PC-9 (cell line): ENCODE measurements at regions not wholly inside any gene's neighbourhood (a gene's known extent, or its start where the extent isn't known, plus 50 kb on each side); places are given as distances from the start of the nearest gene placed in this dataset.

ENCODE experiments used
- BruUV-seq: library from RNA; stranded (reverse); fragments of 400-500 nt; replicated peaks from 2 replicates; lab custom pipeline; 2021; lab: Mats Ljungman, UMichigan
- CTCF ChIA-PET: fragments of 300-600 bp; sonication (Branson Sonifier 250); formaldehyde crosslinking; loops from one replicate; lab custom pipeline; 2022; ENCODE audit warnings: antibody characterized with exemption; lab: Charles Lee
- POLR2A ChIA-PET: fragments of 300-600 bp; sonication (Branson Sonifier 250); formaldehyde crosslinking; loops from one replicate; lab custom pipeline; 2022; ENCODE audit warnings: antibody characterized with exemption; ENCODE audit not compliant: unreplicated experiment; lab: Charles Lee
- DNase-seq, 2 experiments: peaks; one replicate each; pipeline versions ENCODE4 v3.0.0 to v3.0.0-alpha.2; 2015 to 2022; ENCODE audit warnings: mixed read lengths in 1 of 2
- H2AFZ ChIP-seq: fragments of 200-600 bp; sonication (generic); 2 replicates; pipeline ENCODE4 v1.8.1; 2017; ENCODE audit warnings: antibody characterized with exemption
- H3F3A ChIP-seq: fragments of 200-600 bp; sonication (generic); 2 replicates; pipeline ENCODE4 v1.8.1; 2017; ENCODE audit warnings: antibody characterized with exemption, mild to moderate bottlenecking, low read depth; ENCODE audit not compliant: insufficient read depth
- H3K27ac ChIP-seq: fragments of 200-600 bp; sonication (generic); 2 replicates; pipeline ENCODE4 v1.6.1; 2016; ENCODE audit warnings: mixed run types
- H3K27me3 ChIP-seq: fragments of 200-600 bp; sonication (generic); 2 replicates; pipeline ENCODE4 v1.6.1; 2016; ENCODE audit warnings: low read depth, mixed run types; ENCODE audit not compliant: insufficient read depth
- H3K36me3 ChIP-seq: fragments of 200-600 bp; sonication (generic); 2 replicates; pipeline ENCODE4 v1.6.1; 2016; ENCODE audit warnings: low read depth, mixed run types
- H3K4me1 ChIP-seq: fragments of 200-600 bp; sonication (generic); replicated peaks from 2 replicates; pipeline ENCODE4 v1.6.1; 2016; ENCODE audit warnings: mixed run types; ENCODE audit not compliant: insufficient read depth
- H3K4me2 ChIP-seq: fragments of 200-600 bp; sonication (generic); 2 replicates; pipeline ENCODE4 v1.6.1; 2017; ENCODE audit warnings: mixed run types
- H3K4me3 ChIP-seq: fragments of 200-600 bp; sonication (generic); 2 replicates; pipeline ENCODE4 v1.6.1; 2016; ENCODE audit warnings: mixed run types
- H3K79me2 ChIP-seq: fragments of 200-600 bp; sonication (generic); 2 replicates; pipeline ENCODE4 v1.6.1; 2017; ENCODE audit warnings: low read depth, mixed run types
- H3K9me2 ChIP-seq: fragments of 200-600 bp; sonication (generic); 2 replicates; pipeline ENCODE4 v1.8.1; 2017; ENCODE audit warnings: mild to moderate bottlenecking; ENCODE audit not compliant: insufficient read depth
- H3K9me3 ChIP-seq: fragments of 200-600 bp; sonication (generic); 2 replicates; pipeline ENCODE4 v1.8.1; 2016; ENCODE audit warnings: low read depth; ENCODE audit not compliant: insufficient read depth
- H4K20me1 ChIP-seq: fragments of 200-600 bp; sonication (generic); 2 replicates; pipeline ENCODE4 v1.8.1; 2017; ENCODE audit not compliant: insufficient read depth
- CTCF ChIP-seq: fragments of 200-600 bp; sonication (generic); conservative IDR thresholded peaks from 2 replicates; pipeline ENCODE4 v1.6.1; 2017; ENCODE audit warnings: mixed run types, antibody characterized with exemption, mild to moderate bottlenecking, moderate library complexity
- EZH2 ChIP-seq: fragments of 200-600 bp; sonication (generic); IDR thresholded peaks from 2 replicates; pipeline ENCODE4 v1.8.0; 2017; ENCODE audit warnings: antibody characterized with exemption, low read depth
- intact Hi-C: fragments of 100-400 bp; cut with micrococcal nuclease; formaldehyde crosslinking; loops from one replicate; pipeline ENCODE4 v1.10.0; 2022; ENCODE audit not compliant: unreplicated experiment

- no peak for DNase-seq
Observed at GRCh38 chr20:23186808-23187207, 100.7 kb upstream of the CD93 start.

GRCh38 chr20:23180451-23180921 is 94.4 kb upstream of the CD93 start:
- Histone ChIP-seq H3K4me1 (no peaks in the 10 kb centered on the region), H3K9me3 (no peaks in the 10 kb centered on the region), H3K9me2 (no peaks in the 10 kb centered on the region), H3K4me2 (no peak overlapping the region), H3K4me3 (no peak overlapping the region), H3K27ac (no peak overlapping the region), H2AFZ (no peak overlapping the region), H3K27me3 (no peaks in the 10 kb centered on the region), H3K36me3 (no peaks in the 10 kb centered on the region), H3K79me2 (no peaks in the 10 kb centered on the region), H3F3A (no peaks in the 10 kb centered on the region), H4K20me1 (no peaks in the 10 kb centered on the region)
- no peak for DNase-seq
- ChIA-PET POLR2A (no interaction called here), CTCF (interaction anchor here (1.1 kb wide), 1 partner anchor 489 kb away, joined by 3 read pairs; no protein-coding TSS in a partner anchor)
- TF ChIP-seq CTCF (no peak), EZH2 (no peak)
- intact Hi-C loops = no loop called here
- no TSS peak for BruUV-seq

More at GRCh38 chr20:23186808-23187207, 100.7 kb upstream of the CD93 start:
- H4K20me1 ChIP-seq = no peaks in the 10 kb centered on the region
- no TSS peak for BruUV-seq
- H3K36me3 ChIP-seq = no peaks in the 10 kb centered on the region
- H3K79me2 ChIP-seq = no peaks in the 10 kb centered on the region
- H3K27me3 ChIP-seq = no peaks in the 10 kb centered on the region
- no peaks in the 10 kb centered on the region for H3K9me2 ChIP-seq
- no peaks in the 10 kb centered on the region for H3K4me1 ChIP-seq
- no peaks in the 10 kb centered on the region for H3F3A ChIP-seq
- no peak overlapping the region for H3K4me2 ChIP-seq
- TF ChIP-seq CTCF = no peak
- no peak for TF ChIP-seq EZH2
- intact Hi-C loops = no loop called here
- no peak overlapping the region for H3K27ac ChIP-seq
- ChIA-PET POLR2A (no interaction called here), CTCF (no interaction called here)
- no peaks in the 10 kb centered on the region for H3K9me3 ChIP-seq
- H3K4me3 ChIP-seq = no peak overlapping the region
- H2AFZ ChIP-seq = no peak overlapping the region

DNA sequence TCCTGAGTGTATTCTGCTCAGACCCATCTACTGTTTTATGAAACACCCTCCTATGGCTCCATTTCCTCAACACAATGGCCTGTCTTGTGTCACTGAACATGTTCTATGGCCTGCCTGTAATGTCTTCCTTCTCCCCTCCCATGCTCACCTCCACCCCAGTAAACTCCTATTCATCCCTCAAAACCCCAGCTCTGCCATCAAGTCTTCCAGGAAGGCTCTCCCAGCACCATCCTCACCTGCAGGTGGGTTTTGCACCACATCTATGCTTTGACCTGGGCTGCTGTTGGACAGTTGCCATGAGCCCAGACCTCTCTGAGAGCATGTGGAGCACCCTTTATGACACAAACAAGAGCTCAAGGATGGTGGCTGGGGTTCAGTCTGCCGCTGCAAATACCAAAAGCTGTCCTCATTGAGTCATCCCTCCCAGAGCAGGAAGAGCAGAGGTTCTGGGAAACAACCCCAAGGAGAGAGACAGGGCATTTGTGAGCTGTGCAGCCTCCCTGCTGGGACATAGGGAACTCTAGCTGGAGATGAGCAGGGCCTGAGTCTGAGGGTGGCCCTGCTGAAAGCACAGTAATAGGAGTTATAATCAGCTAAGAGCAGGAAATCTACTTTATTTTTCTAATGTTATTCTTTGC is 93.8 kb upstream of the CD93 start:
- TF ChIP-seq EZH2 (no peak), CTCF (no peak)
- intact Hi-C loops = loop anchor here (10.0 kb wide), 1 partner anchor 55 kb away; no protein-coding TSS in a partner anchor
- Histone ChIP-seq H3K4me2 (no peak overlapping the region), H3K27me3 (no peaks in the 10 kb centered on the region), H3K9me3 (no peaks in the 10 kb centered on the region), H2AFZ (no peak overlapping the region), H4K20me1 (no peaks in the 10 kb centered on the region), H3K4me1 (no peaks in the 10 kb centered on the region), H3K27ac (no peak overlapping the region), H3K4me3 (no peak overlapping the region), H3K79me2 (no peaks in the 10 kb centered on the region), H3K36me3 (no peaks in the 10 kb centered on the region), H3F3A (no peaks in the 10 kb centered on the region), H3K9me2 (no peaks in the 10 kb centered on the region)
- ChIA-PET POLR2A (no interaction called here), CTCF (interaction anchor here (1.1 kb wide), 1 partner anchor 488 kb away, joined by 3 read pairs; no protein-coding TSS in a partner anchor)
- DNase-seq = no peak
- no TSS peak for BruUV-seq
